ENCODE measurements at regions not wholly inside any gene's neighbourhood (a gene's known extent, or its start where the extent isn't known, plus 50 kb on each side); places are given as distances from the start of the nearest gene placed in this dataset.

DNA sequence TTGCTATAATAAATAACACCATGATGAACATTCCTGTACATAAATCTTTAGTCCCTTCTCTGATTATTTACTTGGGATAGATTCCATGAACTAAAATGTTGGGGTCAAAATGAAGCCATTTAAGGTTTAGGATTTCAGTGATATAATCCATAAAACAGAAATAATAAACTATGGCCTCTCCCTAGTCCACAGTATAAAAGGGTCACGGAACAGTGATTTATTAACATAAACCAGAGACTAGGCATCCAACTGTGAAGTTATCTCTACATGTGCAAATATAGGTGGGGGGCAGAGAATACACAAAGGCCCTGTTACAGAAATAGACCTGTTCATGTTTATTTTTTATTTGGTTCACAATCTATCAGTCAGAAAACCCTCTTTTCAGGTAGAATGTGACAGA, 499.1 kb upstream of the SLIT2 start:
- TF ChIP-seq POLR2A (IDR thresholded peaks at IDR 0.05), result no peak
- TF ChIP-seq, protein P1, sequence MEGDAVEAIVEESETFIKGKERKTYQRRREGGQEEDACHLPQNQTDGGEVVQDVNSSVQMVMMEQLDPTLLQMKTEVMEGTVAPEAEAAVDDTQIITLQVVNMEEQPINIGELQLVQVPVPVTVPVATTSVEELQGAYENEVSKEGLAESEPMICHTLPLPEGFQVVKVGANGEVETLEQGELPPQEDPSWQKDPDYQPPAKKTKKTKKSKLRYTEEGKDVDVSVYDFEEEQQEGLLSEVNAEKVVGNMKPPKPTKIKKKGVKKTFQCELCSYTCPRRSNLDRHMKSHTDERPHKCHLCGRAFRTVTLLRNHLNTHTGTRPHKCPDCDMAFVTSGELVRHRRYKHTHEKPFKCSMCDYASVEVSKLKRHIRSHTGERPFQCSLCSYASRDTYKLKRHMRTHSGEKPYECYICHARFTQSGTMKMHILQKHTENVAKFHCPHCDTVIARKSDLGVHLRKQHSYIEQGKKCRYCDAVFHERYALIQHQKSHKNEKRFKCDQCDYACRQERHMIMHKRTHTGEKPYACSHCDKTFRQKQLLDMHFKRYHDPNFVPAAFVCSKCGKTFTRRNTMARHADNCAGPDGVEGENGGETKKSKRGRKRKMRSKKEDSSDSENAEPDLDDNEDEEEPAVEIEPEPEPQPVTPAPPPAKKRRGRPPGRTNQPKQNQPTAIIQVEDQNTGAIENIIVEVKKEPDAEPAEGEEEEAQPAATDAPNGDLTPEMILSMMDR (IDR thresholded peaks at IDR 0.05 in 4 of 5, conservative IDR thresholded peaks at IDR 0.05 in 1 of 5), result no peak

All from gastrocnemius medialis (tissue), 4 donors.